HL-60 (cell line): ENCODE measurements at regions not wholly inside any gene's neighbourhood (a gene's known extent, or its start where the extent isn't known, plus 50 kb on each side); places are given as distances from the start of the nearest gene placed in this dataset.

Source experiments
- CTCF ChIP-seq: IDR thresholded peaks from one replicate; pipeline ENCODE4 v1.5.1; 2011; ENCODE audit warnings: low read length, control low read depth, inconsistent platforms; ENCODE audit not compliant: insufficient read depth
- GABPA ChIP-seq: IDR thresholded peaks from 2 replicates; pipeline ENCODE4 v1.6.1; 2012; ENCODE audit warnings: low read depth
- POLR2AphosphoS5 ChIP-seq: IDR thresholded peaks from 2 replicates; pipeline ENCODE4 v1.6.1; 2012; ENCODE audit warnings: low read depth
- REST ChIP-seq: IDR thresholded peaks from 2 replicates; pipeline ENCODE4 v1.6.1; 2012; ENCODE audit warnings: low read depth; ENCODE audit not compliant: insufficient replicate concordance

GRCh38 chr21:32103361-32103760, 175.5 kb downstream of the MIS18A start:
- TF ChIP-seq CTCF (no peak), POLR2AphosphoS5 (no peak), GABPA (no peak), REST (no peak)
